Smooth muscle cell (in vitro differentiated cells): ENCODE measurements at regions not wholly inside any gene's neighbourhood (a gene's known extent, or its start where the extent isn't known, plus 50 kb on each side); places are given as distances from the start of the nearest gene placed in this dataset.

Experiments
- DNase-seq: peaks from one replicate; lab custom pipeline; 2025; ENCODE audit not compliant: unreplicated experiment; lab: John Stamatoyannopoulos, UW
- H2AFZ ChIP-seq: fragments of 200-600 bp; sonication (generic); 2 replicates; pipeline ENCODE4 v1.6.0; 2016; ENCODE audit warnings: antibody characterized with exemption, low read depth, mild to moderate bottlenecking
- H3F3A ChIP-seq: fragments of 200-600 bp; sonication (generic); 2 replicates; pipeline ENCODE4 v1.6.0; 2017; ENCODE audit warnings: antibody characterized with exemption, low read depth
- H3K27ac ChIP-seq: fragments of 200-600 bp; sonication (generic); 2 replicates; pipeline ENCODE4 v1.5.1; 2016; ENCODE audit warnings: low read depth, mild to moderate bottlenecking
- H3K27me3 ChIP-seq: fragments of 200-600 bp; sonication (generic); 2 replicates; pipeline ENCODE4 v1.6.1; 2016; ENCODE audit warnings: low read depth, mild to moderate bottlenecking
- H3K36me3 ChIP-seq: fragments of 200-600 bp; sonication (generic); 2 replicates; pipeline ENCODE4 v1.5.1; 2016; ENCODE audit warnings: low read depth
- H3K4me1 ChIP-seq: fragments of 200-600 bp; sonication (generic); 2 replicates; pipeline ENCODE4 v1.5.1; 2016; ENCODE audit warnings: low read depth
- H3K4me2 ChIP-seq: fragments of 200-600 bp; sonication (generic); 2 replicates; pipeline ENCODE4 v1.6.0; 2016; ENCODE audit warnings: mild to moderate bottlenecking
- H3K4me3 ChIP-seq: fragments of 200-600 bp; sonication (generic); 2 replicates; pipeline ENCODE4 v1.5.1; 2016; ENCODE audit warnings: mild to moderate bottlenecking
- H3K79me2 ChIP-seq: fragments of 200-600 bp; sonication (generic); 2 replicates; pipeline ENCODE4 v1.6.0; 2016; ENCODE audit warnings: low read depth, mild to moderate bottlenecking
- H3K9ac ChIP-seq: fragments of 200-600 bp; sonication (generic); 2 replicates; pipeline ENCODE4 v1.6.0; 2016; ENCODE audit warnings: low read depth
- H3K9me3 ChIP-seq: fragments of 200-600 bp; sonication (generic); replicated peaks from 2 replicates; pipeline ENCODE4 v1.5.1; 2016; ENCODE audit warnings: low read depth
- H4K20me1 ChIP-seq: fragments of 200-600 bp; sonication (generic); 2 replicates; pipeline ENCODE4 v1.6.0; 2016; ENCODE audit warnings: low read depth
- WGBS: methylation state at CpG from one replicate; pipeline ENCODE4 v1.1.7; 2016; ENCODE audit warnings: low lambda C conversion rate; 5-methylcytosine and 5-hydroxymethylcytosine counted together
- TF ChIP-seq, protein P1 (sequence below): fragments of 200-600 bp; sonication (generic); IDR thresholded peaks from 2 replicates; pipeline ENCODE4 v1.5.1; 2017; ENCODE audit warnings: borderline replicate concordance, mild to moderate bottlenecking, antibody characterized with exemption; ENCODE audit not compliant: insufficient read depth, poor library complexity, severe bottlenecking

DNA sequence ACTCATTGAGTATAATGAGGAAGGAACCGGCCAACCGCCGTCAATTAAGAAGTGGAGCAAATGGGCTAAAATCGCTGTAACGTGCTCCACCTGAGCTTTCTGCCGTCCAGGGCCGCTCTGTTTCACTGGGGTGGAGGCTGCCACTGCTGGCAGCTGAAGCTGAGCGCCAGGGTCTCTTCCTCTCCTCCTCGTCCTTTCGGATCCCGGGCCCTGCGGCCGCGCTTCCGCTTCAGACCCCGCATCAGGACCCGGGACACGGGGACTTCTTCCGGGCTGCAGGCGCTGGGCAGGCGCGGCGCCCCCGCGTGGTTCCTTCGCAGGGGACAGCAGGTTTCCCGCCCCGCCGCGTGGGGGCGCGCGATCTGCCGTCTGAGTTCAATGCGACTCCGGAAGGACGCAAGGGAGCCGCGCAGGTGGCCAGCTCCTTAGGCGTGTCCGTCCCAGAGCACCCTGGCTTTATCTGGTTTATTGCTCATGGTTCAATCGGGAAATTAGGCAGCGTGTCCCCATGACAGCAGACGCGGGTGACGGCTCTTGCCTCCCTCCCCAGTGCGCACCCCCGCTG lies 519.8 kb downstream of the TRIML1 start:
- Histone ChIP-seq H3K4me1 (no peaks in the 10 kb centered on the region), H2AFZ (no peak overlapping the region), H3K36me3 (no peaks in the 10 kb centered on the region), H3K4me3 (no peak overlapping the region), H4K20me1 (no peaks in the 10 kb centered on the region), H3F3A (no peaks in the 10 kb centered on the region), H3K9ac (no peak overlapping the region), H3K27me3 (no peaks in the 10 kb centered on the region), H3K4me2 (no peak overlapping the region), H3K79me2 (no peaks in the 10 kb centered on the region), H3K9me3 (no peaks in the 10 kb centered on the region), H3K27ac (no peak overlapping the region)
- 86% methylated on average over 47 of the region's 48 CpGs for WGBS
- DNase-seq: no peak
- TF ChIP-seq, protein P1, sequence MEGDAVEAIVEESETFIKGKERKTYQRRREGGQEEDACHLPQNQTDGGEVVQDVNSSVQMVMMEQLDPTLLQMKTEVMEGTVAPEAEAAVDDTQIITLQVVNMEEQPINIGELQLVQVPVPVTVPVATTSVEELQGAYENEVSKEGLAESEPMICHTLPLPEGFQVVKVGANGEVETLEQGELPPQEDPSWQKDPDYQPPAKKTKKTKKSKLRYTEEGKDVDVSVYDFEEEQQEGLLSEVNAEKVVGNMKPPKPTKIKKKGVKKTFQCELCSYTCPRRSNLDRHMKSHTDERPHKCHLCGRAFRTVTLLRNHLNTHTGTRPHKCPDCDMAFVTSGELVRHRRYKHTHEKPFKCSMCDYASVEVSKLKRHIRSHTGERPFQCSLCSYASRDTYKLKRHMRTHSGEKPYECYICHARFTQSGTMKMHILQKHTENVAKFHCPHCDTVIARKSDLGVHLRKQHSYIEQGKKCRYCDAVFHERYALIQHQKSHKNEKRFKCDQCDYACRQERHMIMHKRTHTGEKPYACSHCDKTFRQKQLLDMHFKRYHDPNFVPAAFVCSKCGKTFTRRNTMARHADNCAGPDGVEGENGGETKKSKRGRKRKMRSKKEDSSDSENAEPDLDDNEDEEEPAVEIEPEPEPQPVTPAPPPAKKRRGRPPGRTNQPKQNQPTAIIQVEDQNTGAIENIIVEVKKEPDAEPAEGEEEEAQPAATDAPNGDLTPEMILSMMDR: no peak

DNA sequence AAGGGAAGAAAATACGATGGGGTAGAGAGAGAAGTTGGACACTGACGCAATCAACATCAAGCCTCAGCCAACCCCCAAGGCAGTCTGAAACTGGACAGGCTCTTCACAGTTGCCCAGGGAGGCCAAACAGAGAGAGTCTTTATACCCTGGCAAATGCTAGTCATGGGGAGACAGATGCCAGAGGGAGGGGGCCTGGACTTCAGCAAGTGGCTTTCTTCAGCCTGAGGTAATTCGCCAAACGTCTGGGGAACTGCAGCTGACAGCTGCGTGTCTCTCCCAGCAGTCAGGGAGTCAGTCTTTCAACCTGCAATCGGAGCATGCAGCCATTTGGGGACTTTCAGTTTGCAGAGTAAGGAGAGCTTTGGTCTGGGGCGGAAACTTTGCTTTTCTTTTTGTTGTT lies 521.6 kb downstream of the TRIML1 start:
- Histone ChIP-seq H3F3A (no peaks in the 10 kb centered on the region), H3K4me2 (no peak overlapping the region), H3K4me1 (peaks cover 7% of the 10 kb centered on the region), H3K27ac (no peak overlapping the region), H4K20me1 (no peaks in the 10 kb centered on the region), H3K36me3 (no peaks in the 10 kb centered on the region), H3K27me3 (no peaks in the 10 kb centered on the region), H3K9me3 (no peaks in the 10 kb centered on the region), H2AFZ (no peak overlapping the region), H3K4me3 (no peak overlapping the region), H3K9ac (no peak overlapping the region), H3K79me2 (no peaks in the 10 kb centered on the region)
- TF ChIP-seq, protein P1: no peak
- 90% methylated on average over 7 of the region's 7 CpGs for WGBS
- DNase-seq: no peak

DNA sequence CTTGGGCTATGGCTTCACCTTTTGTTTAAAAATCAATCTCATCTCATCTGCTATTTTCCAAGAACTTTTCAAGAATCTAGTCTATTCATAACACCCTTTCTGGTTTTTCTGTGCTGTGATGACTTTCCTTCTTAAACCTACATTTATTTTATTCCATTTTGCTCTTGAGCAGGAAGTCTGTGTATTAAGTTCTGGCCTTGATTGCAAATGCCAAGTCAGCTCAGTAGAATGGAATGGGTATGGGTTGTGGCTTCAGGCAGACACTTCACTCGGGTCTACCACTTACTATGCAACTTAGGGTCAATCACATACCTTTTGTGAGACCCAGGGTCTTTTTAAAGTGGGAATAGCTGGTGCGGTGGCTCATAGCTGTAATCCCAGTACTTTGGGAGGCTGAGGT lies 522.3 kb downstream of the TRIML1 start:
- 83% methylated on average over 2 of the region's 2 CpGs for WGBS
- no peaks in the 10 kb centered on the region for H3K27me3 ChIP-seq
- H3K4me3 ChIP-seq: no peak overlapping the region

DNA sequence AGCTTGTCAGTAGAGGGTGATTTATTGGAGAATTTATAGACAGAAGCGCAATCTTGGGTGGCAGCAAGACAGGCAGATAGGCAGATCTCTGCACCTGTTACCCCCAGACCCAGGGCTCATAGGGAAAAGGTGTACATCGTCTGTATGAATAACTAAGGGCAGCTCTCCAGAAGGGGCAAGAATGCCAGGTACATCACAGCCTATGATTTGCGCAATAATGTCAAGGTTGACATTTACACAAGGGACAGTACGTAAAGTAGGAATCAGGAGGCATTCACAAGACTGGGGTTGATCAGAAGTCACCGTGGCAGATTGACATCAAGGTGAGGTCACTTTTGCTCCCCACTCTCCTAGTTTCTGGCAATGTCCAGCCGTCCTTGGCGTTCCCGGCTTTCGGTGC lies 524.1 kb downstream of the TRIML1 start:
- 85% methylated on average over 9 of the region's 9 CpGs for WGBS
- H3F3A ChIP-seq: no peaks in the 10 kb centered on the region
- no peak overlapping the region for H2AFZ ChIP-seq
- H3K9ac ChIP-seq: no peak overlapping the region
- no peaks in the 10 kb centered on the region for H3K36me3 ChIP-seq
- DNase-seq: no peak
- TF ChIP-seq, protein P1: no peak
- no peak overlapping the region for H3K27ac ChIP-seq
- H3K4me3 ChIP-seq: no peak overlapping the region
- no peaks in the 10 kb centered on the region for H4K20me1 ChIP-seq
- H3K9me3 ChIP-seq: no peaks in the 10 kb centered on the region
- peaks cover 7% of the 10 kb centered on the region for H3K4me1 ChIP-seq
- H3K27me3 ChIP-seq: no peaks in the 10 kb centered on the region
- no peak overlapping the region for H3K4me2 ChIP-seq
- no peaks in the 10 kb centered on the region for H3K79me2 ChIP-seq

More for the DNA sequence above, 522.3 kb downstream of the TRIML1 start:
- H3K36me3 ChIP-seq: no peaks in the 10 kb centered on the region
- H2AFZ ChIP-seq: no peak overlapping the region
- DNase-seq: no peak
- no peaks in the 10 kb centered on the region for H3K9me3 ChIP-seq
- H3F3A ChIP-seq: no peaks in the 10 kb centered on the region
- no peak overlapping the region for H3K4me2 ChIP-seq
- H4K20me1 ChIP-seq: no peaks in the 10 kb centered on the region
- no peaks in the 10 kb centered on the region for H3K79me2 ChIP-seq
- no peak overlapping the region for H3K27ac ChIP-seq
- no peak overlapping the region for H3K9ac ChIP-seq
- TF ChIP-seq, protein P1: no peak
- H3K4me1 ChIP-seq: peaks cover 7% of the 10 kb centered on the region
